ENCODE measurements at regions not wholly inside any gene's neighbourhood (a gene's known extent, or its start where the extent isn't known, plus 50 kb on each side); places are given as distances from the start of the nearest gene placed in this dataset.

- TF ChIP-seq TFE3 (CRISPR knock-in tag; IDR thresholded peaks at IDR 0.05): no peak
- TF ChIP-seq EGR1 (conservative IDR thresholded peaks at IDR 0.05): peak; percentile 78
- TF ChIP-seq HNRNPH1 (optimal IDR thresholded peaks at IDR 0.05; ENCODE audit: low read depth, low read length): no peak
- TF ChIP-seq NR2C1 (IDR thresholded peaks at IDR 0.05): no peak
- TF ChIP-seq NR2C1 (tag; IDR thresholded peaks at IDR 0.05): no peak
- TF ChIP-seq MTA3 (IDR thresholded peaks at IDR 0.05; ENCODE audit: borderline replicate concordance): no peak
- TF ChIP-seq USF1 (CRISPR knock-in tag; IDR thresholded peaks at IDR 0.05): no peak
- no peak for TF ChIP-seq ZSCAN29 (IDR thresholded peaks at IDR 0.05)
- no peak for TF ChIP-seq MEF2D (tag; conservative IDR thresholded peaks at IDR 0.05; ENCODE audit: low read depth)
- TF ChIP-seq TARDBP (IDR thresholded peaks at IDR 0.05): no peak
- TF ChIP-seq ZFP91 (CRISPR knock-in tag; IDR thresholded peaks at IDR 0.05): peak; percentile 86
- TF ChIP-seq CTBP1 (IDR thresholded peaks at IDR 0.05; ENCODE audit: borderline replicate concordance): no peak
- TF ChIP-seq BCOR (IDR thresholded peaks at IDR 0.05): no peak
- TF ChIP-seq NRF1 (conservative IDR thresholded peaks at IDR 0.05 in 1 of 2, IDR thresholded peaks at IDR 0.05 in 1 of 2): peak; percentile 94 to 95
- TF ChIP-seq DACH1 (IDR thresholded peaks at IDR 0.05; ENCODE audit: partially characterized antibody): no peak
- TF ChIP-seq MYC (IDR thresholded peaks at IDR 0.05; ENCODE audit: low read depth, low read length): no peak
- TF ChIP-seq MYC (CRISPR knock-in tag; IDR thresholded peaks at IDR 0.05; ENCODE audit: borderline replicate concordance, low read depth): no peak
- no peak for TF ChIP-seq SFPQ (IDR thresholded peaks at IDR 0.05; ENCODE audit: low read depth, low read length)
- no peak for TF ChIP-seq BHLHE40 (IDR thresholded peaks at IDR 0.05; ENCODE audit: low read length)
- TF ChIP-seq E2F3 (CRISPR knock-in tag; IDR thresholded peaks at IDR 0.05): no peak
- TF ChIP-seq RBFOX2 (IDR thresholded peaks at IDR 0.05; ENCODE audit: low read depth, low read length): peak; percentile 46; the same call in 1 of the 2 replicates
These were observed 1567.8 kb upstream of the DEFB115 start (continued) for GRCh38 chr20:29689411-29690225.
